BJ (cell line): ENCODE measurements at regions not wholly inside any gene's neighbourhood (a gene's known extent, or its start where the extent isn't known, plus 50 kb on each side); places are given as distances from the start of the nearest gene placed in this dataset.

Experiments used
- CTCF ChIA-PET: fragments of 350-600 bp; formaldehyde crosslinking; extraction: SDS; loops from one replicate; lab custom pipeline; 2021; ENCODE audit warnings: antibody characterized with exemption, inconsistent platforms; lab: Yijun Ruan, JAX
- POLR2A ChIA-PET: fragments of 300-600 bp; sonication (Branson Sonifier 250); formaldehyde crosslinking; extraction: SDS; loops from one replicate; lab custom pipeline; 2021; ENCODE audit warnings: antibody characterized with exemption; lab: Charles Lee
- DNase-seq: peaks from one replicate; pipeline ENCODE4 v3.0.0-alpha.2; 2011; ENCODE audit warnings: low read depth
- H3K27me3 ChIP-seq: 2 replicates; pipeline ENCODE4 v1.6.0; 2011; ENCODE audit warnings: low read length; ENCODE audit not compliant: control insufficient read depth, insufficient read depth
- H3K36me3 ChIP-seq: 2 replicates; pipeline ENCODE4 v1.5.1; 2011; ENCODE audit warnings: low read length; ENCODE audit not compliant: control insufficient read depth, insufficient read depth
- H3K4me3 ChIP-seq: 2 replicates; pipeline ENCODE4 v1.5.1; 2011; ENCODE audit warnings: low read depth, mild to moderate bottlenecking, control low read depth, low read length
- TF ChIP-seq, protein P1 (sequence below): IDR thresholded peaks from 2 replicates; pipeline ENCODE4 v1.5.1; 2011; ENCODE audit warnings: low read depth, mild to moderate bottlenecking, control low read depth, inconsistent platforms, low read length, moderate library complexity; ENCODE audit not compliant: insufficient read depth

DNA sequence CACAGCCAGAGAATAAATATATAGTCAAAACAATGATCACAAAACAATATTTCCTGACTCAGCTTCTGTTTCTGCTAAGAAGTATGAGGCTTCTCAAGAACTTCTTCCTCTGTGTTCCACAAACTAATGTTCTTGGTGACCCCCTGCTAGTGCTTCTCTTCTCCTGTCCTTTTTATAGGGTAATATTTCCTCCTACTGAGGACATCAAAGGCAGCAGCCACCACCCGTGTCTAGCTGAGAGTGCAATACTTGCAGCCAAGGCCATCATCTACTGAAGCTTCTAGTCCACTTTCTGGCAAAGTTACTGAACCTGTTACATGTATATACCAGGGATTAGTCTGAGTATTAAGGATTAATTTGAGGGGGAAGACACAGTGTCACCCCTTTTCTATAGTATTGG, 83.7 kb upstream of the SLC12A2 start:
- no peak for DNase-seq
- Histone ChIP-seq H3K27me3 (no peaks in the 10 kb centered on the region), H3K36me3 (no peaks in the 10 kb centered on the region), H3K4me3 (no peak overlapping the region)
- ChIA-PET CTCF (interaction anchor here (1.6 kb wide), 1 partner anchor 12 kb away, joined by 5 read pairs; no protein-coding TSS in a partner anchor), POLR2A (no interaction called here)
- TF ChIP-seq, protein P1, sequence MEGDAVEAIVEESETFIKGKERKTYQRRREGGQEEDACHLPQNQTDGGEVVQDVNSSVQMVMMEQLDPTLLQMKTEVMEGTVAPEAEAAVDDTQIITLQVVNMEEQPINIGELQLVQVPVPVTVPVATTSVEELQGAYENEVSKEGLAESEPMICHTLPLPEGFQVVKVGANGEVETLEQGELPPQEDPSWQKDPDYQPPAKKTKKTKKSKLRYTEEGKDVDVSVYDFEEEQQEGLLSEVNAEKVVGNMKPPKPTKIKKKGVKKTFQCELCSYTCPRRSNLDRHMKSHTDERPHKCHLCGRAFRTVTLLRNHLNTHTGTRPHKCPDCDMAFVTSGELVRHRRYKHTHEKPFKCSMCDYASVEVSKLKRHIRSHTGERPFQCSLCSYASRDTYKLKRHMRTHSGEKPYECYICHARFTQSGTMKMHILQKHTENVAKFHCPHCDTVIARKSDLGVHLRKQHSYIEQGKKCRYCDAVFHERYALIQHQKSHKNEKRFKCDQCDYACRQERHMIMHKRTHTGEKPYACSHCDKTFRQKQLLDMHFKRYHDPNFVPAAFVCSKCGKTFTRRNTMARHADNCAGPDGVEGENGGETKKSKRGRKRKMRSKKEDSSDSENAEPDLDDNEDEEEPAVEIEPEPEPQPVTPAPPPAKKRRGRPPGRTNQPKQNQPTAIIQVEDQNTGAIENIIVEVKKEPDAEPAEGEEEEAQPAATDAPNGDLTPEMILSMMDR = no peak

DNA sequence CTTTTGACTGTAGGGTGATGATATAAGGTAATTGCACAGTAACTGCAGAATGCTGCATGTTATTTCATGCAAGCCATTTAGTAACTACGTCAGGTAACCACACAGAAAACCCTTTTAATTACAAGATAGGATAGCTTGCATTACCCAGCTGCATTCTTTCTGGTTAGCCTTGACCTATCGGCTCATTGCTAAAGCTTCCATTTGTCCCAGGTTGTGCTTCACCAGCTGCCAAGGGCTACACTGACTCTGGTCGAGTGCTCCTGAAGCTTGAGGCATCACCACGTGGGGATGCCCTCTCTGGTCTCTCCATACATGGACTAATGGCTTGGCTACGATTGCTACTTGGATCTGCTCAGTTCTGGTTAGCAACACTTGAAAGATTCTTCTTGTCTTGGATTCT, 81.1 kb upstream of the SLC12A2 start:
- H3K27me3 ChIP-seq = no peaks in the 10 kb centered on the region

DNA sequence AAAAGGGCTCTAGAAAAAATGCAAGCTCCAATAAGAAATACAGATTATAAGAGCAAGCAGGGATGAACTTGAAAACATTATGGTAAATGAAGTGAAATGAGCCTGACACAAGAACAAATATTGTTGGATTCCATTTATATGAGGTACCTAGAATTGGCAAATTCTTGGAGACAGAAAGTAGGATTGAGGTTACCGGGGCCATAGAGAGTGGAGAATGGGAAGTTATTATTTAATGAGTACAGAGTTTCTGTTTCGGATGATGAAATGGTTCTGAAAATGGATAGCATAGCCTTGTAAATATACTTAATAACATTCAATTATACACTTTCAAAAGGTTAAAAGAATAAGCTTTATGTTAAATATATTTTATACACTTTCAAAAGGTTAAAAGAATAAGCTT, 75.6 kb upstream of the SLC12A2 start:
- Histone ChIP-seq H3K27me3 (no peaks in the 10 kb centered on the region), H3K36me3 (no peaks in the 10 kb centered on the region), H3K4me3 (no peak overlapping the region)
- TF ChIP-seq, protein P1 = no peak
- CTCF ChIA-PET = interaction anchor here (1.2 kb wide), 1 partner anchor 9 kb away, joined by 3 read pairs; no protein-coding TSS in a partner anchor
- DNase-seq = no peak
- POLR2A ChIA-PET = no interaction called here

More for the DNA sequence above, 81.1 kb upstream of the SLC12A2 start:
- Histone ChIP-seq H3K4me3 (no peak overlapping the region), H3K36me3 (no peaks in the 10 kb centered on the region)
- CTCF ChIA-PET = interaction anchor here (0.7 kb wide), 2 partner anchors 12 to 13 kb away, joined by 3 to 4 read pairs; no protein-coding TSS in a partner anchor
- POLR2A ChIA-PET = no interaction called here
- DNase-seq = no peak
- TF ChIP-seq, protein P1 = no peak

DNA sequence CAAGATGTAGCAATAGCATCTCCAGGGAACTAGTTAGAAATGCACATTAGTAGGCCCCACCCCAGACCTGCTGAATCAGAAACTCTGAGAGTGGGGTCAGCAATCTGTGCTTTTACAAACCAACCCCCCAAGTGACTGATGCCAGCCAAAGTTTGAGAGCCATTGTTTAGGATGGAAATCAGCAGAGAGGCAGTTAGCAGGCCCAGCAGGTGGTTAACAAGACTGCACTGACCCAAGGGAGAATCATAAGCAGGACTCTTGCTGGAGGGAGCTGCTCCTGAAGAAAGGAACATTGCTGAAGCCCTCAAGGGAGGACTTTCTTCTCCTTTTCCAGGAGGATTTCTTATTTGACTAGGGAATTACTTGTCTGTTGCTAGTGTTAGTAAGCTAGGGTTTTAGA, 74.2 kb upstream of the SLC12A2 start:
- TF ChIP-seq, protein P1 = no peak
- Histone ChIP-seq H3K4me3 (no peak overlapping the region), H3K27me3 (no peaks in the 10 kb centered on the region), H3K36me3 (no peaks in the 10 kb centered on the region)
- CTCF ChIA-PET = no interaction called here
- DNase-seq = no peak
- POLR2A ChIA-PET = no interaction called here

DNA sequence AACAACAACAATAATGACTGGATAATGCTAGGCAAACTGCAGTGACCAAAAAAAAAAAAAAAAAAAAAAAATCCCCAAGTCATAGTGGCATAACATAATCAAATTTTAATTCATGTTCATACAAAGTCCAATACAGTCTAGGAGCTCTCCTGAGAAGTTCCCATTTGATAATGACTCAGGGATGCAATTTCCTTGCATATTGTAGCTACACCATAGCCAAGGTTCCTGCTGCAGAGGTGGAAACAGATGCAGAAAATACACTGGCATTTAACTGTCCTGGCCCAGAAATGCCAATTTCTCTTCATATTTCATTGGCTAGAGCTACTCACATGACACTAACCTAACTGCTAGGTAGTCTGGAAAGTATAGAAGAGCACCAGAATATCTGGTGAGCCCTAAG, 72.2 kb upstream of the SLC12A2 start:
- POLR2A ChIA-PET = no interaction called here
- Histone ChIP-seq H3K4me3 (no peak overlapping the region), H3K36me3 (no peaks in the 10 kb centered on the region), H3K27me3 (no peaks in the 10 kb centered on the region)
- TF ChIP-seq, protein P1 = no peak
- DNase-seq = no peak
- CTCF ChIA-PET = interaction anchor here (0.7 to 0.9 kb wide), 2 partner anchors 11 to 30 kb away, joined by 3 to 5 read pairs; no protein-coding TSS in a partner anchor
